ENCODE measurements at regions not wholly inside any gene's neighbourhood (a gene's known extent, or its start where the extent isn't known, plus 50 kb on each side); places are given as distances from the start of the nearest gene placed in this dataset.

DNA sequence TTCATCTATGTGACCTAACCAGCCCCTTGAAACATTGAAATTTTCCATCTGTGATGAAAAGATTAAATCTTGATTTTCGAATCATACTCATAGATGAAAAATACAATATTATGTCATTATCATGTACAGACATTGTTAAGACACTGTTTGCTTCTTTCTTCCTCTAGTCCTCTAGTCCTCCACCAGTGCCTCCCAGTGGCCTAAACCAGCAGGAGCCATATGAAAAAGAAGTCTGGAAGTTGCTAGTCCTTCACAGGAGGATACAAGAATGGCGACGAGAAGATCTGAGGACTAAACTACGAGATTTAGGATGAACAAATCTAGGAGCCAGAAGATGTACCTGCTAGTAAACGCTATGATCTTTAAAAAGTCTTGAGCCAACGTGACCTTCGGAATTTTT, 134.1 kb downstream of the SLC17A6 start:
- TF ChIP-seq POLR2A (IDR thresholded peaks at IDR 0.05): no peak
- TF ChIP-seq, protein P1, sequence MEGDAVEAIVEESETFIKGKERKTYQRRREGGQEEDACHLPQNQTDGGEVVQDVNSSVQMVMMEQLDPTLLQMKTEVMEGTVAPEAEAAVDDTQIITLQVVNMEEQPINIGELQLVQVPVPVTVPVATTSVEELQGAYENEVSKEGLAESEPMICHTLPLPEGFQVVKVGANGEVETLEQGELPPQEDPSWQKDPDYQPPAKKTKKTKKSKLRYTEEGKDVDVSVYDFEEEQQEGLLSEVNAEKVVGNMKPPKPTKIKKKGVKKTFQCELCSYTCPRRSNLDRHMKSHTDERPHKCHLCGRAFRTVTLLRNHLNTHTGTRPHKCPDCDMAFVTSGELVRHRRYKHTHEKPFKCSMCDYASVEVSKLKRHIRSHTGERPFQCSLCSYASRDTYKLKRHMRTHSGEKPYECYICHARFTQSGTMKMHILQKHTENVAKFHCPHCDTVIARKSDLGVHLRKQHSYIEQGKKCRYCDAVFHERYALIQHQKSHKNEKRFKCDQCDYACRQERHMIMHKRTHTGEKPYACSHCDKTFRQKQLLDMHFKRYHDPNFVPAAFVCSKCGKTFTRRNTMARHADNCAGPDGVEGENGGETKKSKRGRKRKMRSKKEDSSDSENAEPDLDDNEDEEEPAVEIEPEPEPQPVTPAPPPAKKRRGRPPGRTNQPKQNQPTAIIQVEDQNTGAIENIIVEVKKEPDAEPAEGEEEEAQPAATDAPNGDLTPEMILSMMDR (IDR thresholded peaks at IDR 0.05): no peak

Data from uterus (tissue), 2 donors.